ENCODE measurements at regions not wholly inside any gene's neighbourhood (a gene's known extent, or its start where the extent isn't known, plus 50 kb on each side); places are given as distances from the start of the nearest gene placed in this dataset.

- TF ChIP-seq, protein P1, sequence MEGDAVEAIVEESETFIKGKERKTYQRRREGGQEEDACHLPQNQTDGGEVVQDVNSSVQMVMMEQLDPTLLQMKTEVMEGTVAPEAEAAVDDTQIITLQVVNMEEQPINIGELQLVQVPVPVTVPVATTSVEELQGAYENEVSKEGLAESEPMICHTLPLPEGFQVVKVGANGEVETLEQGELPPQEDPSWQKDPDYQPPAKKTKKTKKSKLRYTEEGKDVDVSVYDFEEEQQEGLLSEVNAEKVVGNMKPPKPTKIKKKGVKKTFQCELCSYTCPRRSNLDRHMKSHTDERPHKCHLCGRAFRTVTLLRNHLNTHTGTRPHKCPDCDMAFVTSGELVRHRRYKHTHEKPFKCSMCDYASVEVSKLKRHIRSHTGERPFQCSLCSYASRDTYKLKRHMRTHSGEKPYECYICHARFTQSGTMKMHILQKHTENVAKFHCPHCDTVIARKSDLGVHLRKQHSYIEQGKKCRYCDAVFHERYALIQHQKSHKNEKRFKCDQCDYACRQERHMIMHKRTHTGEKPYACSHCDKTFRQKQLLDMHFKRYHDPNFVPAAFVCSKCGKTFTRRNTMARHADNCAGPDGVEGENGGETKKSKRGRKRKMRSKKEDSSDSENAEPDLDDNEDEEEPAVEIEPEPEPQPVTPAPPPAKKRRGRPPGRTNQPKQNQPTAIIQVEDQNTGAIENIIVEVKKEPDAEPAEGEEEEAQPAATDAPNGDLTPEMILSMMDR (conservative IDR thresholded peaks at IDR 0.05; ENCODE audit: low read length): no peak
- TF ChIP-seq EZH2phosphoT487 (IDR thresholded peaks at IDR 0.05; ENCODE audit: borderline replicate concordance, low read depth, low read length): no peak
These were observed 95.0 kb upstream of the DAP start for GRCh38 chr5:10856071-10856470.
